ENCODE measurements at regions not wholly inside any gene's neighbourhood (a gene's known extent, or its start where the extent isn't known, plus 50 kb on each side); places are given as distances from the start of the nearest gene placed in this dataset.

- TF ChIP-seq POLR2A (IDR thresholded peaks at IDR 0.05; ENCODE audit: low read length), result no peak
- TF ChIP-seq GATA1 (IDR thresholded peaks at IDR 0.05; ENCODE audit: low read depth, low read length), result no peak
Measured at GRCh38 chr10:128221117-128221516, 94.9 kb upstream of the MKI67 start.

All from erythroblast (primary cell).